AML-193 (cell line): ENCODE measurements at regions not wholly inside any gene's neighbourhood (a gene's known extent, or its start where the extent isn't known, plus 50 kb on each side); places are given as distances from the start of the nearest gene placed in this dataset.

Source experiments
- DNase-seq, 2 experiments: peaks; one replicate each; lab custom pipeline; 2025; lab: John Stamatoyannopoulos, UW

DNA sequence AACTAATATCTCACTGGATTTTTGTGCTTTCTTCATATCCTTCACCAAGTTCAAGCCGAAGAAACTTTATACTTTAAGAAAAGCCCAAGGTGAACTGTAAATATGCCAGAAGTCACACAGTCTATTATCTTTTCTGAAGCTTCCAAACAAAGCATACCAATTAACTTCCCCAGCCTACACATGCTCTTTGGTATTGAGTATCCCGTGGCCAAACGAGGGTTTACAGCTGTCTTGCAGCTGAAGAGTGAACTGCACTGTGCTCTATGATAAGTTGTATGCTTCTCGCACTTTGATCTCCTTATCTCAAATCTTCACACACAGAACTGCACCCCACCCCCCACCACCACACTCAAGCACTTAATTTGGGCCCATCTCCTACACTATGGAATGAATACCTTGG lies 215.6 kb upstream of the VEPH1 start:
- DNase-seq, result no peak

DNA sequence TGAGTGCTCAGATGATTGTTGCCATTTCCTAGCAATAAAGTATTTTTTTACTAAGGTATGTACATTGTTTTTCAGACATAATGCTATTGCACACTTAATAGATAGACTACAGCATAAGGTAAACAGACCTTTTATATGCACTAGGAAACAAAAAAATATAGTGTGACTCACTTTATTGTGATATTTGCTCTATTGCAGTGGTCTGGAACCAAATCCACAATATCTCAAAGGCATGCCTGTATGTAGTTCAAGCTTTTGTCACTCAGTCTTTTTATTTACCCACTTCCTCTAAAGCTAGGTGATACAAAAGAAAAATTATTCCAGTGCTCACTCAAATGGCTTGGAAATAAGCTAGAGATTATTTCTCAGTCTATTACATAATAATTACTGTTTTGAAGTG lies 209.9 kb upstream of the VEPH1 start:
- DNase-seq, result no peak

DNA sequence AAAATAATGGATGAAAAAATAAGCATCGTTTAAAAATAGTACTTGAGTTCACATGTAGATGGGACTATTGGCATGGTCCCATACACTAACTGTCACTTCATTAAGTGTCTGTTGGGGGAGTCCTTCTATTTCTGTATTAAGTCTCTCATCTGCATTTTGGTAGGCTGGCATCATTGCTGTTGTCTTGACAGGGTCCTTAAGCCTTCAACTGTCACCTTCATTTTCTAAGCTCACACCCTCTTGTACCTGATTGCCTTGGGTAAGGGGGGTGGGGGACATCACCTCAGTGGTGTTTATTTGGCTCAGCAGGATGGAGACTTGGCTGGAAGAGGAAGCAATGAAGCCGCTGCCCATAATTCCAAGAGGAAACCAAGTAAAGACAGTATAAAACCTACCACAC lies 202.0 kb upstream of the VEPH1 start:
- DNase-seq, result no peak

DNA sequence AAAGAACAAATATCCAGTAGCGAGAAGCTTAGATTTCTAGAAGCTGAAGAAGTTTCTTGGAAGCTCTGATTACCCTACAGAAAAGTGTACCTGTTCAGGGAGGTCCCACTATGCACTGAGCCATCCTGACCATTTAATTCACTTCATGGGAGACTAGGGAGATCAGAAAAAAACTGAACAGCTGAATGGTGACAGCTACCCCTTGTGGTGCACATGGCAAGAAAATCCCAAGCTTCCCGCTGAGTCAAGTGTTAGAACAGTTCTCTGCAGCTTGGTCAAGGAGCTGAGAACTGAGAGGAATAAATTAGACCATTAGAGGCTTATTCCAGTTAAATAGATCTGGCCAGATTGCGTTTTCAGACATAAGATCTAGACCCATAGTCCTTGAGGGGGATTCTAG lies 197.2 kb upstream of the VEPH1 start:
- no peak for DNase-seq

DNA sequence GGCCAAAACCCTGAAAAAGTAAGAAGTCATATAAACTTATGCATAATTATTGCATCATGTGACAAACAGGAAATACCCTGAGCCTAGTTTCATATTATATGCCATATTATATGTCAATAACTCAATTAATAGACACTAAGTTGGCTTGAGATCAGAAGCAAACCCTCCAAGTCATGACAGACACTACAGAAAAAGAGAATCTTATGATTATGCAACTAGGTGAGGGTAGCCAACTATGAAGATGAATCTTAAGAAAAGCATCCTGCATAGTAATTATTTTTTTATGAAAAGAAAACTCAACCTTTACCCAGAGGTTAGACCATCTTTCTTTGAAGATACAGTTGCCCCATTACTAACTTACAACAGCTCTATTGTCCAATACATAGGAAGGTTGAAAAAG lies 192.4 kb upstream of the VEPH1 start:
- DNase-seq, result no peak

DNA sequence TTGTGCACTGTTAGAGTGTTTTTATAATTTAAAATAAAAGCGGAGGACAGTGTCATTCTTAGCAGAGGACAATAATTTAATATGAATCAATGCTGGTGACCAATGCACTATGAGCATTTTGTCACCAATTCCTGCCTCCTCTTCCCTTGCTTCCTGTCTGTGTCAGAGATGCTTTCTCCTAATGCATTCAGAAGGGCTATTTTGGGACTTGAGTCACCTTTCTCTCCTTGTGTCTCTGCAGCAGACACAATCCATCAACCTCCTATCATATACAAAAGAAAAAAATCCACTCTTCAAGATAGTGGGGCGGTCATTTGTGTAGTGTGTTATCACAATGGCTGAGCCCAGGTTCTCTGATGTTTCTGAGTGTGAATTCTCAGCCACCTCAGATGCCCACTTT lies 191.9 kb upstream of the VEPH1 start:
- DNase-seq, result no peak

DNA sequence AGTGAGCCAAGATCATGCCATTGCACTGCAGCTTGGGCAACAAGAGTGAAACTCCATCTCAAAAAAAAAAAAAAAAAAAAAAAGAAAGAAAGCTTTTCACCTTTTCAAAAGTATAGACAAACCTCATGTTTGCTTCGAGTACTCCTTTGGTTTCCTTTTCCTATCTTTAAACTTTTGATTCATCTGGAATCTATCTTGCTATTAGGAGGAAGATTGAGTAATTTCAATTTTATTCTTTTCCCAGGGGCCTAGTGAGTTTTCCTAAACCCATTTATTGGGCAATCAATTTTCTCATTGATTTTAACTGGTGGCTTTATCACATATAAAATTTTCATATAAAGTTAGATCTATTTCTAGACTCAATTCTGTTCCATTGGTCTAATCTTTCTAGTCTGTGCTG lies 190.5 kb upstream of the VEPH1 start:
- no peak for DNase-seq

DNA sequence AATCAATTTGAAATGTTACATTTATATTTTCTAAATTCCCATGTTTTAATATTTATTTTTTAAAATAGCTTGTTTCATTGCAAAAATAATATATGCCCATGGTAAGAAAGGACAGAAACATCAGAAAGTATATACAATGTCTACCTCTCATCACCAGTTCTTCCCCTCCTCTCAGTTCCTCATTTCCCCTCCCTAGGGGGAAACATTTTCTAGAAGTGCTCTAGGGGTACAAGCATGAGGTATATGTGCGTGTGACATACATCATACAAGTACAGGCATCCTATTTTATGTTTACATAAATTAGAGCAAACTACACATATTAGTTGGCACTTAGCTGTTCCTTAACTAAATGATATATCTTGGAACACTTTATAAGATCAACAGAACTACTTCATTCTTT lies 189.3 kb upstream of the VEPH1 start:
- no peak for DNase-seq

DNA sequence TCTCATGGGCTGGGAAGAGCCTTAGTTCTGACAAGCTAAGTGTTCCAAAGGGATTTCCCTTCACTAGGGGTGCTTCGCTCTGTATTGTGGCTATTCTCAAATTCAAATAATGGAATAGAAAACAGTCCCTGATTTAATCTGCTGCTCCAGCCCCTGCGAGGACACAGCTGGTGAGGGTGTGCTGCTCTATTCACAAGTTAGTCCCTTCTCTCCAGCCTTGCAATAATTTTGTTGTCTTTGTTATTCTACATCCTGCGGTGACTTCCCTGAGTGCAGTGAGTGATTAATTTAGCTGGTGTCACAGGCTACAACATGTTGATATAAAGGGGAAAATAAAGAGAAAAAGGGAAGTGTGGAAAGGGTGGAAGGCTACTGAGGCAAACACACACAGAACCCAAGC lies 180.5 kb upstream of the VEPH1 start:
- DNase-seq, result no peak

DNA sequence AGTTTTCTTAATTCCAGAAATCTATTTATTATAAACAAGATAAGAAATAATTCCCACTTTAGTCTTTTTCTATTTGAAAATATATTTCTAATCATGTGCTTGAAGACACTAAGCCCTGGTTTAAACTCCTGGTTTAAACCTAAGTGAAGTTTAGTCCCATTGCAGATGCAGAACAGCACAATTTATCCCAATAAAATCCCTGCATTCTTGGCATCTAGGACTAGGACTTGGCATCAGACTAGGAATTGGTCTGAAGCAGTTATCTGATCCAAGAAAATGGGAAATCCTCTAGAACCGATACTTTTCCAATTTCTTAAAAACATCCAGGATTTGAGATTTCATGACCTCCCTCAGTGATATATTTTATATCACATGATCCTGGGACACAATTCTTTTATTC lies 168.8 kb upstream of the VEPH1 start:
- DNase-seq, result no peak

DNA sequence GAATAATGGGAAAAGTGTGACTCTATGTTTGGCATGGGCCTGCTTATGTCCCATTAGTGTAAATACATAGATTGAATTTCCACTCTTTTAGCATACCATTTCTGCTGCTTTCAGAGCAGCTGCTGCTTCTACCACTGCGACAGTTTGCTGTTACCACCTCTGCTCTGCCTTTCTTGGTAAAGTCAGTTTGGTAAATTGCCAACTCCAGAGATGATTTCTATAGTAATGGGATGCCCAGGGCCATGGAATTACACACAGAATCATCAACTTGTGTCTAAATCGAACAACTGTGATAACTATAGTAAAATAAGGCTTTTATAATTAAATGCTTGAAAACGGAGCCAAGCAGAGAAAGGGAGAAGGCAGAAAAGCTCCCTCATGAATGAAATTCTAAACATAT lies 168.4 kb upstream of the VEPH1 start:
- no peak for DNase-seq

DNA sequence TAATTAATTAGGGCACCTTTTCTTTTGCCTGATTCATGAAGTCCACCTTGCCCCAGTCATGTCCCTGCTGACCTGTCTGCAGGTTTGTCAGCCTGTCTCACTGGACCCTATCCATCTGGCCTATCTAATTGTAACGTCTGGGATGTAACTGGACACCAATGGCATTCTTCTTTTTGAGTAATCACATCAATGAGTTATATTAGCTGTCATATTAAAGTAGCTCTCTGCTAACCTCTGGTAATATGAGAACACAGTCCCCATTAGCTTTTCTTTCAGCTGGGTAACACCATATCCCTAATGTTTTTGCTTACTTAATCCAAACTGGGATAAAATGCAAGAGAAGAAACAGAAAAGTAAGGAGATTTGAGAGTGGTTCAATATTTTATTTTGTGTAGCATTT lies 166.2 kb upstream of the VEPH1 start:
- no peak for DNase-seq

DNA sequence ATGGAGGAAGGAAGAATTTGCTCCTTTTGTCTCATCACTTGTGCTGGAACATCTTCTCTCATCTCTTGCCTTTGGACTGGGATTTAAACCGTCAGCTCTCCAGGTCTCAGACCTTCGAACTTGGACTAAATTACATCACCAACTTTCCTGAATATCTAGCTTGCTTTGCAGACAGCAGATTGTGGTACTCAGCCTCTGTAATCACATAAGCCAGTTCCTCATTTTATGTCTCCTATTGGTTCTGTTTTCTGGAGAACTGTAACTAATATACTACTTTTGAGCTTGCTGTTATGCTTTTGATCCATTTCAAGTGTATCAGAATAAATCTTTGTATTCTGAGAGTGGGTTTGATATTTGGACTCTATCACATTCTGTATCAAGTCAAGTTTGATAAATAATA lies 164.3 kb upstream of the VEPH1 start:
- DNase-seq, result no peak

DNA sequence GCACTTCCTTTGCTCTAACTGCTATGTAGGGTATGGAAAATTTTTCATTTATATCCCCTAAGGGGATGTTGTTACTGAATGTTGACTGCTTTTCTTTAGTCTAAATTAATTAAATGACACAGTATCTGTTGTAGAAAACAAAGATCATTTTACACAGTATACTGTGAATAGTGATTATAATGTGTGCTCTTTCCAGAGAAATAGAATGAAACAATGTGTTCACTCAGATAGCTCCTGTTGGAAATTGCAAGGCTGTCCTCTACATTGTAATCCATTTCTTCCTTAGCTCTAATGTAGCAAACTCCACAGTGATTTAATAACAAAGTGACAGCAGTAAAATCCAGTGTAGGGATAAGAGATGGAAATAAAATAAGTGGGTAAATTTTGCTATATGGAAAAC lies 159.0 kb upstream of the VEPH1 start:
- DNase-seq, result no peak

DNA sequence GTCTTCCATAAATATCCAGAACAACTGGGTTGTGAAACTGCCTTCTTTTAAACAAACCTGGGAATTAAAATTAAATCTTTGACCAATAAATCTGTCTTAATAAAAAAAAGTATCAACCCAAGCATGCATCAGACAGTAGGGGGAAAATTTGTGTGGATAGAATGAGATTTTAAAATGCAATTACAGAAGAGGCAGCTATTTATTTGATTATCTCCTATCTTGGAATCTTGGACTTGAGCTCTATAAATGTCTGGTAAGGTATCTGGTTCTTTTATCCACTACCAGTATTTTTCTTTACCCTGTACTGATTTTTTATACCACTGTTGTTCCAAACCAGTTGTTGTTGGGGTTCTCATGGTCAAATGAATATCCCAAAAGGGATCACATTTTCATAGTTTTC lies 157.6 kb upstream of the VEPH1 start:
- no peak for DNase-seq

DNA sequence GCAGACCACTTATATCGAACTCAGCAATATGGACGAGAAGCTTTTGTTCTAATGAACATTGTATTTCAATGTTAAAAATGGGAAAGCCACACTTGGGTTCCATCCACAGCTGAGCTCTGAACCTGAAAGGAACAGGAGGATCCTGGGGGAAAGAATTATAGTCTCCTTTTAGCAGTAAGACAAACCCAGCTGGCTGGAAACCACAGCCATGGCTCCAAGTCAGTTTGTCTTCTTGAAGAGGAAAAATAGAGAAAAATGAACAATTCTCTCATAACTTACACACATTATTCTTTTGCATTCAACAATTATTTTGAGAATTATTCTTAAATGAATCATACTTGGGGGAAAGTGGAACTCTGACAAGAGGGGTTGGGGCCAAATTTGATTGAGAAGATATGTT lies 149.2 kb upstream of the VEPH1 start:
- no peak for DNase-seq

DNA sequence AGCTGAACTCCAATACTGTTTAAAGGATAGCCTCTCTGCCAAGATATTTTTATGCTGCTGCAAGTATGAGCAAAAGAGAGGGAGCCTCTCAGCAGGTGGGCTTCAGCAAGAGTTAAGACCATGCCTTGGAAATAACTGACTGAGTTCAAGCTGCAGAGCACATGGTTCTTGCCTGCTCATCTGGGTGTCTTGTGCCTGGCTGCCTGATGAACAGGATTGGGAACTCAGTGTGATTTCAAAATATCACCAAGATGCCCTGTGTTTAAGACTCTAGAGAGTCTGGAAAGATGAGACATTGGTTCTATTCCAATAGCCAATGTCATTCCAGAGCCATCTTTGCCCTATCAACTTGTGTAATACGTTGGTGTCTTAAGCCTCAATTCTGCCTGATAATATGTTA lies 147.5 kb upstream of the VEPH1 start:
- DNase-seq, result no peak

DNA sequence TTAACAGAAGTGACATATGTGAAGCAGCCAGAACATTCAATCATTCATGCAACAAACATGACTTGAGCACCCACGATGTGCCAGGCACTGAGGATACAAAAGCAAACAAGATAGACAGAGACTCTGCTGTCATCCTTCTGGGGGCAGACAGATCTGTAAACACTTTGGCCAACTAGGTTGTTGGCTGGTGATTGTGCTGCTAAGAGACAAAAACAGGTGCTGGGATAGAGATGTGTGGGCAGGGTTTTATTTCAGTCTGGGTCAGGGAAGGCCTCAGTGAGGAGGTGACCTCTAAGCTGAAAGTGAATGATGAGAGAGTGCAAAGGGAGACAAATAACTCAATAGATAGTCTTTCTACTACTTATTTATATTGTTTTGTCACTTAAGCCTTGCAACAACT lies 147.0 kb upstream of the VEPH1 start:
- no peak for DNase-seq

DNA sequence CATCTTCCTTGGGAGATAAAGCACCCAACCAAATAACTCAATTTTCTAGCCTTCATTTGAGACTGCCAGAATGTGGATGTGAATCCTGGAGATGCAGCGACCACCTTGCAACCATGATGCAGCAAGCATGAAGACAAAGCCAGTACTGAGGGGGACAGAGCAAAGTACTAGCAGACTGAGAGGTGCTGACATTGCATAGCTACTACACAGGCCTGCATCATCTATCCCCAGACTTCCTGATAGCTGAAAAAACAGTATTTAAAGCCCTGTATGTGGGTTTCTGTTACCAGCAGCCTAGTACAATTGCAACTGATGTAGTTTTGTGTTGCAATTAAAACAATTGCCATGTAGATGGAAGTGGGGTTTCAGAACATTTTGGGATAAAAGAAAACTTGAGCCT lies 146.3 kb upstream of the VEPH1 start:
- no peak for DNase-seq

DNA sequence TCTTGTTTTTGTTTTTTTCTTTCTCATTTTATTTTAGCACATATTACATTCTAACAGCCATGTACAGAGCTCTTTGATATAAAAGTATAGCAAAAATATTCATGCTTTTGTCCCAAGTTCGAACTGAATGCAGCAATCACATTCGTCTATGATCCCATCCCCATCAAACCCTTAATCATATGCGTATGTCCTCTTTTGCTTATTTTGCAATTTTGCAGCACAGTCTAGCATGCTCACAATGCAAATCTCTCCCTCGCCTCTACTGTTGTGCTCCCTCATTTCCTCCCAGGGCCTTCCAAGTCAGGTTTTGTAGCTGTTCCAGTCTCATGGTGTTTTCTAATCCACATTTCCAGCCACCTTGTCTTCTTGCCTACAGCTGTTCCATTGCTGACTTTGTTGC lies 144.6 kb upstream of the VEPH1 start:
- no peak for DNase-seq

DNA sequence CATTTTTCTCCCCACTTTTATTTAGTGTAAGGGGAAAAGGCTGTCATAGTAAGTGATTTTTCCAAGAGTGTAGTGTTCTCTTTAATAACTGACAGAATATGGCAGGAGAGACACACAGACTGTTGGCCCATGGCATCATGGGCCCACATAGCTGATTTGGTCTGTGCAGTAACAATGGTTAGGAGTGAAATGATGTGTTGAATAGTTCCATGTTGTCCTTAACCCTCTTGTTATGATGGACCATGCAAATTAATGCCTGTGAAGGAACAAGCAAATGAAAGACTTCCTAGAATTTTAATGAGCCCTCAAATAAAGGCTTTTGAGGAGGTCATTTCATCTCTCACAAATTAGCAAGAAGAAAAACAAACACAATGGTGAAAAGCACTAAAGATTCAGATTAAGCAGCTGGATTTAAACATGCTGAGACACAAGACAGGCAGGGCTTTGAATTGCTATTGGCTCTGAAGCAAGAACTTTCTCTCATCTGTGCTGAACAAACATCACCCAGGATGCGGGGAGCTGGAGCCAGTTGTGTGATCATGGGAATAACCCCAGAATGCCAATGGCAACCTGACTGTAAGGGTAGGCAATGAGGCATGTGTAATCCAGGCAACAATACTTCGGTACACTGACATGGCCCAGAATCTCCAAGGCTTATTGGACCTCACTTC lies 136.7 kb upstream of the VEPH1 start:
- DNase-seq, result no peak

DNA sequence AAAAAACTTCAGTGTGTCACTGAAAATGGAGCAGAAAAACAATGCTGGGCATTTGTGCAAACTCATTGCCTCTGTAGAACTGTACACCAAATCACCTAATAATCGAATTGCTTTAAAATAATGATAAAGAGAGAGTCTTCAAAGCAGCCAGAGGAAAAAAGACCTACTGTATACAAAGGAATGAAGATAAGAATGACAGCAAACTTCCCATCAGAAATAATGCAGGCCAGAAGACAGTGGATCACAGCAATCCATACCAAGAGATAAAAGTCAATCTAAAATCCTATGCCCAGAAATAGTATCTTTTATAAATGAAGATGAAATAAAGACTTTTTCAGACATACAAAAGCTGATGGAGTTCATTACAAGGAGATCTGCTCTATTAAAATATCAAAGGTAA lies 134.7 kb upstream of the VEPH1 start:
- DNase-seq, result no peak

DNA sequence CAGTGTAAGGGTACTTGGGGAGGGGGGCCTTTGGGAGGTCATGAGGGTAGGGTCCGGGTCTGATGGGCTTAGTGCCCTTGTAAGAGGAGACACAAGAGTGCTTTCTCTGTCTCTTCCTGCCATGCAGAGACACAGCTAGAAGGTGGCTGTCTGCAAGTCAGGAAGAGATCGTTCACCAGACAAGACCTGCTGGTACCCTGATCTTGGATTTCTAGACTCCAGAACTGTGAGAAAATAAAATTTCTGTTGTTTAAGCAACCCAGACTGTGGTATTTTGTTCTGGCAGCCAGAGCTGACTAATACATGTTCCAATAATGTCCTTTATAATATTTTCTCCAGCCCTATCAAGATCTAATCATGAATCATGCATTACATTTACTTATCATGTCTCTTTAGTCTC lies 130.0 kb upstream of the VEPH1 start:
- DNase-seq, result no peak

DNA sequence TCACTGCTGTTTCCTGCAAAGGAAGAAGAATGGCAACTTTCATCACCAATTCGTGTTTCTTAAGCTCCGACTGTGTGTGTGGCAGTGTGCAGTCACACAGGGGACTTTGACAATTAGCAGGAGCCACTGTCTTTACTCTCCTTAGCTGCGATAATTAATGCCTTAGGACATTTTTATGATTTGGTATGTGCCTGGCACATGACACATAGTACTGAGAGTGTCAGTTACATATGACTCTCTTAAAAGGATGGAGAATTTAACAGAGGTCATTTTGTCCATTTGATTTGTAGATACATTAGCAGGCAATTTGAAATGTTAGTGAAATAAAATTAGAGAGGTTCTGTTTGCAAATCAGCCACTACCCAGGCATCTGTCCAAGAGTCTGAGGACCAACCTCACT lies 128.9 kb upstream of the VEPH1 start:
- DNase-seq, result no peak

DNA sequence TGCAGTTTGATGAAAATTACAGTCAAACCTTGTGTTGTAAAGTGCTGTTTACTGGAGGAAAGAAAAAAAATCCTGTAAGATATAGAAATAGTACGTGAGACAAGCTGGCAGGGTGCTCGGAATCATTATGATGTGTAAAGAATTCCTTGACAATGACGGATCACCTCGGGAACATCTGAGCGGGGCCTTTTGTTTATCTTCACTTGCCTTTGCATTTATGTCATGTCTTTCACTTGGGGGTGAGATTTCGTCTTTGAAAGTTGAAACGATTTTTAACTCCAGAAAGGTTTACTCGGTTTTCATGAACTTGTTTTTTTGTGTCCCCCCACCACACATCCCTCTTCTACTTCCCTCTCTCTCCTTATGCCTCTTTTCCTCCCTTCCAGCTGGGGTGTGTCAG lies 128.3 kb upstream of the VEPH1 start:
- DNase-seq, result no peak
